ENCODE measurements at regions not wholly inside any gene's neighbourhood (a gene's known extent, or its start where the extent isn't known, plus 50 kb on each side); places are given as distances from the start of the nearest gene placed in this dataset.

- H3K9ac ChIP-seq (ENCODE audit: low read depth, low read length), result no peak overlapping the region
- H3K36me3 ChIP-seq (ENCODE audit: insufficient read depth, low read length), result no peaks in the 10 kb centered on the region
- H3K9me3 ChIP-seq (ENCODE audit: control insufficient read depth, insufficient read depth, low read length), result peaks cover 5% of the 10 kb centered on the region; the same call in 1 of the 2 replicates
- H3K4me1 ChIP-seq (ENCODE audit: insufficient read depth, low read length), result no peaks in the 10 kb centered on the region
Observed at GRCh38 chr12:77559400-77560074, 271.2 kb upstream of the NAV3 start.

- Histone ChIP-seq H3K9me3 (ENCODE audit: control insufficient read depth, insufficient read depth, low read length) (no peaks in the 10 kb centered on the region), H3K9ac (ENCODE audit: low read depth, low read length) (no peak overlapping the region), H3K36me3 (ENCODE audit: insufficient read depth, low read length) (no peaks in the 10 kb centered on the region), H3K4me1 (ENCODE audit: insufficient read depth, low read length) (no peaks in the 10 kb centered on the region)
Observed at GRCh38 chr12:77555074-77555473, 275.6 kb upstream of the NAV3 start.

GRCh38 chr12:77553976-77554619 is 276.6 kb upstream of the NAV3 start:
- Histone ChIP-seq H3K4me1 (ENCODE audit: insufficient read depth, low read length) (no peaks in the 10 kb centered on the region), H3K9ac (ENCODE audit: low read depth, low read length) (no peak overlapping the region), H3K9me3 (ENCODE audit: control insufficient read depth, insufficient read depth, low read length) (no peaks in the 10 kb centered on the region), H3K36me3 (ENCODE audit: insufficient read depth, low read length) (no peaks in the 10 kb centered on the region)

- H3K4me1 ChIP-seq (ENCODE audit: insufficient read depth, low read length), result no peaks in the 10 kb centered on the region
- no peaks in the 10 kb centered on the region for H3K36me3 ChIP-seq (ENCODE audit: insufficient read depth, low read length)
- H3K9me3 ChIP-seq (ENCODE audit: control insufficient read depth, insufficient read depth, low read length), result no peaks in the 10 kb centered on the region
- H3K9ac ChIP-seq (ENCODE audit: low read depth, low read length), result no peak overlapping the region
Observed at GRCh38 chr12:77549383-77550128, 281.1 kb upstream of the NAV3 start.

GRCh38 chr12:77548797-77549196 is 281.9 kb upstream of the NAV3 start:
- H3K9me3 ChIP-seq (ENCODE audit: control insufficient read depth, insufficient read depth, low read length), result no peaks in the 10 kb centered on the region
- no peak overlapping the region for H3K9ac ChIP-seq (ENCODE audit: low read depth, low read length)
- H3K36me3 ChIP-seq (ENCODE audit: insufficient read depth, low read length), result no peaks in the 10 kb centered on the region
- H3K4me1 ChIP-seq (ENCODE audit: insufficient read depth, low read length), result no peaks in the 10 kb centered on the region

GRCh38 chr12:77540097-77540496 is 290.6 kb upstream of the NAV3 start:
- H3K36me3 ChIP-seq (ENCODE audit: insufficient read depth, low read length), result no peaks in the 10 kb centered on the region
- no peaks in the 10 kb centered on the region for H3K9me3 ChIP-seq (ENCODE audit: control insufficient read depth, insufficient read depth, low read length)
- H3K4me1 ChIP-seq (ENCODE audit: insufficient read depth, low read length), result no peaks in the 10 kb centered on the region
- no peak overlapping the region for H3K9ac ChIP-seq (ENCODE audit: low read depth, low read length)

GRCh38 chr12:77537663-77538062 is 293.0 kb upstream of the NAV3 start:
- H3K36me3 ChIP-seq (ENCODE audit: insufficient read depth, low read length), result no peaks in the 10 kb centered on the region

GRCh38 chr12:77535734-77536133 is 295.0 kb upstream of the NAV3 start:
- Histone ChIP-seq H3K36me3 (ENCODE audit: insufficient read depth, low read length) (no peaks in the 10 kb centered on the region), H3K4me1 (ENCODE audit: insufficient read depth, low read length) (no peaks in the 10 kb centered on the region), H3K9me3 (ENCODE audit: control insufficient read depth, insufficient read depth, low read length) (no peaks in the 10 kb centered on the region), H3K9ac (ENCODE audit: low read depth, low read length) (no peak overlapping the region)

More at GRCh38 chr12:77537663-77538062, 293.0 kb upstream of the NAV3 start:
- Histone ChIP-seq H3K9ac (ENCODE audit: low read depth, low read length) (no peak overlapping the region), H3K9me3 (ENCODE audit: control insufficient read depth, insufficient read depth, low read length) (no peaks in the 10 kb centered on the region), H3K4me1 (ENCODE audit: insufficient read depth, low read length) (no peaks in the 10 kb centered on the region)

GRCh38 chr12:77531912-77532311 is 298.8 kb upstream of the NAV3 start:
- no peaks in the 10 kb centered on the region for H3K36me3 ChIP-seq (ENCODE audit: insufficient read depth, low read length)
- H3K4me1 ChIP-seq (ENCODE audit: insufficient read depth, low read length), result no peaks in the 10 kb centered on the region
- no peaks in the 10 kb centered on the region for H3K9me3 ChIP-seq (ENCODE audit: control insufficient read depth, insufficient read depth, low read length)
- H3K9ac ChIP-seq (ENCODE audit: low read depth, low read length), result no peak overlapping the region

GRCh38 chr12:77522247-77522646 is 308.4 kb upstream of the NAV3 start:
- no peaks in the 10 kb centered on the region for H3K9me3 ChIP-seq (ENCODE audit: control insufficient read depth, insufficient read depth, low read length)
- no peaks in the 10 kb centered on the region for H3K36me3 ChIP-seq (ENCODE audit: insufficient read depth, low read length)
- H3K4me1 ChIP-seq (ENCODE audit: insufficient read depth, low read length), result no peaks in the 10 kb centered on the region
- H3K9ac ChIP-seq (ENCODE audit: low read depth, low read length), result no peak overlapping the region

- Histone ChIP-seq H3K9ac (ENCODE audit: low read depth, low read length) (no peak overlapping the region), H3K36me3 (ENCODE audit: insufficient read depth, low read length) (no peaks in the 10 kb centered on the region), H3K9me3 (ENCODE audit: control insufficient read depth, insufficient read depth, low read length) (no peaks in the 10 kb centered on the region), H3K4me1 (ENCODE audit: insufficient read depth, low read length) (no peaks in the 10 kb centered on the region)
Observed at GRCh38 chr12:77521508-77522115, 309.1 kb upstream of the NAV3 start.

GRCh38 chr12:77514511-77514910 is 316.2 kb upstream of the NAV3 start:
- H3K9me3 ChIP-seq (ENCODE audit: control insufficient read depth, insufficient read depth, low read length), result no peaks in the 10 kb centered on the region
- no peak overlapping the region for H3K9ac ChIP-seq (ENCODE audit: low read depth, low read length)
- H3K4me1 ChIP-seq (ENCODE audit: insufficient read depth, low read length), result peaks cover 3% of the 10 kb centered on the region; the same call in 1 of the 2 replicates
- no peaks in the 10 kb centered on the region for H3K36me3 ChIP-seq (ENCODE audit: insufficient read depth, low read length)

- no peaks in the 10 kb centered on the region for H3K9me3 ChIP-seq (ENCODE audit: control insufficient read depth, insufficient read depth, low read length)
- no peaks in the 10 kb centered on the region for H3K36me3 ChIP-seq (ENCODE audit: insufficient read depth, low read length)
- no peak overlapping the region for H3K9ac ChIP-seq (ENCODE audit: low read depth, low read length)
- H3K4me1 ChIP-seq (ENCODE audit: insufficient read depth, low read length), result peaks cover 3% of the 10 kb centered on the region; the same call in 1 of the 2 replicates
Observed at GRCh38 chr12:77510985-77511384, 319.7 kb upstream of the NAV3 start.

GRCh38 chr12:77504466-77504865 is 326.2 kb upstream of the NAV3 start:
- H3K9ac ChIP-seq (ENCODE audit: low read depth, low read length), result no peak overlapping the region
- no peaks in the 10 kb centered on the region for H3K4me1 ChIP-seq (ENCODE audit: insufficient read depth, low read length)
- no peaks in the 10 kb centered on the region for H3K36me3 ChIP-seq (ENCODE audit: insufficient read depth, low read length)
- no peaks in the 10 kb centered on the region for H3K9me3 ChIP-seq (ENCODE audit: control insufficient read depth, insufficient read depth, low read length)

Measured in ES-I3 (cell line).